Keratinocyte (primary cell): ENCODE measurements at regions not wholly inside any gene's neighbourhood (a gene's known extent, or its start where the extent isn't known, plus 50 kb on each side); places are given as distances from the start of the nearest gene placed in this dataset.

Source experiments
- DNase-seq: peaks from one replicate; pipeline ENCODE4 v3.0.0-alpha.2; 2011; ENCODE audit warnings: low read depth, missing footprints, low spot score
- FAIRE-seq: peaks from 2 replicates; lab custom pipeline; 2011; peaks lifted over from hg19 to GRCh38; lab: Jason Lieb, UNC
- H2AFZ ChIP-seq: 2 replicates; pipeline ENCODE4 v1.6.0; 2012; ENCODE audit warnings: low read length, control low read depth, inconsistent platforms; ENCODE audit not compliant: control insufficient read depth
- H3K27ac ChIP-seq: 2 replicates; pipeline ENCODE4 v1.5.1; 2011; ENCODE audit warnings: low read length; ENCODE audit not compliant: control insufficient read depth, insufficient read depth
- H3K27me3 ChIP-seq: 3 replicates; pipeline ENCODE4 v1.6.0; 2011; ENCODE audit warnings: low read length; ENCODE audit not compliant: control insufficient read depth, insufficient read depth; ENCODE audit errors: extremely low read depth
- H3K36me3 ChIP-seq, 2 experiments: 2 replicates in 1 of 2; 3 replicates in 1 of 2; pipeline ENCODE4 v1.5.1; 2011; ENCODE audit warnings: low read length in 2 of 2, mild to moderate bottlenecking in 1 of 2; ENCODE audit not compliant: control insufficient read depth in 2 of 2, insufficient read depth in 2 of 2; ENCODE audit errors: extremely low read depth in 1 of 2
- H3K4me1 ChIP-seq: 3 replicates; pipeline ENCODE4 v1.5.1; 2011; ENCODE audit warnings: low read length; ENCODE audit not compliant: control insufficient read depth, insufficient read depth; ENCODE audit errors: extremely low read depth
- H3K4me2 ChIP-seq: 3 replicates; pipeline ENCODE4 v1.6.0; 2011; ENCODE audit warnings: low read depth, low read length; ENCODE audit not compliant: control insufficient read depth, insufficient read depth; ENCODE audit errors: extremely low read depth
- H3K4me3 ChIP-seq, 3 experiments: fragments of 200-600 bp in 1 of 3; sonication (generic) in 1 of 3; 2 replicates in 2 of 3; 3 replicates in 1 of 3; pipeline ENCODE4 v1.5.1; 2011 to 2016; ENCODE audit warnings: low read length in 3 of 3, mild to moderate bottlenecking in 3 of 3, control low read depth in 2 of 3, inconsistent platforms in 1 of 3, low read depth in 1 of 3, mixed read lengths in 1 of 3, mixed run types in 1 of 3, moderate library complexity in 1 of 3; ENCODE audit not compliant: control insufficient read depth in 2 of 3, insufficient read depth in 2 of 3; ENCODE audit errors: extremely low read depth in 1 of 3
- H3K79me2 ChIP-seq: 2 replicates; pipeline ENCODE4 v1.6.0; 2012; ENCODE audit warnings: low read length; ENCODE audit not compliant: control insufficient read depth, insufficient read depth
- H3K9ac ChIP-seq: 3 replicates; pipeline ENCODE4 v1.6.0; 2011; ENCODE audit warnings: low read length; ENCODE audit not compliant: control insufficient read depth, insufficient read depth; ENCODE audit errors: extremely low read depth
- H3K9me1 ChIP-seq: 3 replicates; pipeline ENCODE4 v1.6.0; 2011; ENCODE audit warnings: low read length; ENCODE audit not compliant: control insufficient read depth, insufficient read depth; ENCODE audit errors: extremely low read depth
- H3K9me3 ChIP-seq: 2 replicates; pipeline ENCODE4 v1.5.1; 2012; ENCODE audit warnings: low read depth, low read length; ENCODE audit not compliant: control insufficient read depth
- H4K20me1 ChIP-seq: 3 replicates; pipeline ENCODE4 v1.6.0; 2011; ENCODE audit warnings: low read length; ENCODE audit not compliant: control insufficient read depth, insufficient read depth; ENCODE audit errors: extremely low read depth
- EZH2 ChIP-seq: IDR thresholded peaks from one replicate; pipeline ENCODE4 v1.6.1; 2012; ENCODE audit warnings: inconsistent platforms, mild to moderate bottlenecking, low read length, moderate library complexity
- dilution Hi-C: fragments of 300-500 bp; cut with MboI; formaldehyde crosslinking; loops from one replicate; pipeline ENCODE4 v1.7.0; 2020; ENCODE audit warnings: low sequenced_read_pairs; ENCODE audit not compliant: extremely low pct_ligation_motif_present
- TF ChIP-seq, protein P1 (sequence below), 3 experiments: IDR thresholded peaks in 1 of 3; conservative IDR thresholded peaks in 1 of 3; optimal IDR thresholded peaks in 1 of 3; 2 replicates in 2 of 3; 3 replicates in 1 of 3; pipeline versions ENCODE3 to v1.5.1; 2011; ENCODE audit warnings: low read length in 3 of 3, mild to moderate bottlenecking in 3 of 3, moderate library complexity in 2 of 3, control low read depth in 1 of 3, inconsistent platforms in 1 of 3; ENCODE audit not compliant: insufficient read depth in 2 of 3; ENCODE audit errors: extremely low read depth in 1 of 3

GRCh38 chr1:81299892-81300291 is 500.8 kb upstream of the ADGRL2 start:
- H3K9ac ChIP-seq = no peak overlapping the region
- no peak overlapping the region for H3K27ac ChIP-seq
- H3K9me3 ChIP-seq = no peaks in the 10 kb centered on the region
- H3K36me3 ChIP-seq = no peaks in the 10 kb centered on the region
- no peak overlapping the region for H3K4me3 ChIP-seq
- dilution Hi-C loops = no loop called here
- H3K4me1 ChIP-seq = no peaks in the 10 kb centered on the region
- no peak for TF ChIP-seq EZH2
- TF ChIP-seq, protein P1, sequence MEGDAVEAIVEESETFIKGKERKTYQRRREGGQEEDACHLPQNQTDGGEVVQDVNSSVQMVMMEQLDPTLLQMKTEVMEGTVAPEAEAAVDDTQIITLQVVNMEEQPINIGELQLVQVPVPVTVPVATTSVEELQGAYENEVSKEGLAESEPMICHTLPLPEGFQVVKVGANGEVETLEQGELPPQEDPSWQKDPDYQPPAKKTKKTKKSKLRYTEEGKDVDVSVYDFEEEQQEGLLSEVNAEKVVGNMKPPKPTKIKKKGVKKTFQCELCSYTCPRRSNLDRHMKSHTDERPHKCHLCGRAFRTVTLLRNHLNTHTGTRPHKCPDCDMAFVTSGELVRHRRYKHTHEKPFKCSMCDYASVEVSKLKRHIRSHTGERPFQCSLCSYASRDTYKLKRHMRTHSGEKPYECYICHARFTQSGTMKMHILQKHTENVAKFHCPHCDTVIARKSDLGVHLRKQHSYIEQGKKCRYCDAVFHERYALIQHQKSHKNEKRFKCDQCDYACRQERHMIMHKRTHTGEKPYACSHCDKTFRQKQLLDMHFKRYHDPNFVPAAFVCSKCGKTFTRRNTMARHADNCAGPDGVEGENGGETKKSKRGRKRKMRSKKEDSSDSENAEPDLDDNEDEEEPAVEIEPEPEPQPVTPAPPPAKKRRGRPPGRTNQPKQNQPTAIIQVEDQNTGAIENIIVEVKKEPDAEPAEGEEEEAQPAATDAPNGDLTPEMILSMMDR (optimal IDR thresholded peaks at IDR 0.05 in 1 of 3, IDR thresholded peaks at IDR 0.05 in 1 of 3, conservative IDR thresholded peaks at IDR 0.05 in 1 of 3; ENCODE audit: extremely low read depth in 1 of 3, insufficient read depth in 2 of 3, low read length in 3 of 3) = no peak
- DNase-seq (no peak), FAIRE-seq (no peak)
- H2AFZ ChIP-seq = no peak overlapping the region
- H4K20me1 ChIP-seq = no peaks in the 10 kb centered on the region
- H3K9me1 ChIP-seq = no peaks in the 10 kb centered on the region
- H3K4me2 ChIP-seq = no peak overlapping the region
- no peaks in the 10 kb centered on the region for H3K79me2 ChIP-seq
- H3K27me3 ChIP-seq = no peaks in the 10 kb centered on the region

DNA sequence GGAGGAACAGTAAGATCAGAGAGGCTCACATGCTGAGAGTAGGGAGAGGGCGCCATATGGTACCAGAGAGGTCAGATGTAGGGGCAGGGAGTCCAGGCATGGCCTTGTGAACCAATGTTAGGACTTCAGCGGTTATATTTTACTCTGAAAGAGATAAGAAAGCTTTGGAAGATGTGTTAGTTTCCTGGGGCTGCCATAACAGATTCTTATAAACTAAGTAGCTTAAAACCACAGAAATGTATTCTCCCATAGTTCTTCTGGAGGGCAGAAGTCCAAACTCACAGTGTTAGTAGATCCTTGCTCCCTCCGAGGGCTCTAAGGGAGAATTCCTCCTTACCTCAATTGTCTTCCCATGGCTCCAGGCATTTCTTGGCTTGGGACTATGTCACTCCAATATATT is 502.5 kb upstream of the ADGRL2 start:
- Histone ChIP-seq H3K27ac (no peak overlapping the region), H3K36me3 (no peaks in the 10 kb centered on the region), H3K79me2 (no peaks in the 10 kb centered on the region), H3K9me3 (no peaks in the 10 kb centered on the region), H3K27me3 (no peaks in the 10 kb centered on the region), H3K4me1 (no peaks in the 10 kb centered on the region), H4K20me1 (no peaks in the 10 kb centered on the region), H2AFZ (no peak overlapping the region), H3K9me1 (no peaks in the 10 kb centered on the region), H3K4me2 (no peak overlapping the region), H3K9ac (no peak overlapping the region), H3K4me3 (no peak overlapping the region)
- FAIRE-seq (no peak), DNase-seq (no peak)
- dilution Hi-C loops = no loop called here
- TF ChIP-seq, protein P1 (optimal IDR thresholded peaks at IDR 0.05 in 1 of 3, IDR thresholded peaks at IDR 0.05 in 1 of 3, conservative IDR thresholded peaks at IDR 0.05 in 1 of 3; ENCODE audit: extremely low read depth in 1 of 3, insufficient read depth in 2 of 3, low read length in 3 of 3) = no peak
